NCI-H1436 (cell line): ENCODE measurements at regions not wholly inside any gene's neighbourhood (a gene's known extent, or its start where the extent isn't known, plus 50 kb on each side); places are given as distances from the start of the nearest gene placed in this dataset.

Experiments
- DNase-seq: peaks from one replicate; lab custom pipeline; 2025; lab: John Stamatoyannopoulos, UW

- no peak for DNase-seq
These were observed 191.8 kb downstream of the TOMM20 start for GRCh38 chr1:234936612-234937389.

- DNase-seq = no peak
These were observed 194.0 kb downstream of the TOMM20 start for GRCh38 chr1:234934611-234935033.

GRCh38 chr1:234933475-234933874 is 195.2 kb downstream of the TOMM20 start:
- no peak for DNase-seq

- DNase-seq = no peak
These were observed 195.9 kb downstream of the TOMM20 start for GRCh38 chr1:234932511-234933430.

GRCh38 chr1:234932106-234932505 is 196.5 kb downstream of the TOMM20 start:
- no peak for DNase-seq

- DNase-seq = no peak
These were observed 197.1 kb downstream of the TOMM20 start for GRCh38 chr1:234931404-234931973.

GRCh38 chr1:234929369-234929768 is 199.3 kb downstream of the TOMM20 start:
- no peak for DNase-seq

GRCh38 chr1:234928642-234929041 is 200.0 kb downstream of the TOMM20 start:
- no peak for DNase-seq

- no peak for DNase-seq
These were observed 200.5 kb downstream of the TOMM20 start for GRCh38 chr1:234927971-234928640.

GRCh38 chr1:234927312-234927970 is 201.2 kb downstream of the TOMM20 start:
- no peak for DNase-seq

GRCh38 chr1:234926559-234927311 is 201.9 kb downstream of the TOMM20 start:
- DNase-seq = no peak

- DNase-seq = no peak
These were observed 202.4 kb downstream of the TOMM20 start for GRCh38 chr1:234926264-234926558.

- no peak for DNase-seq
These were observed 203.0 kb downstream of the TOMM20 start for GRCh38 chr1:234925440-234926263.

- DNase-seq = no peak
These were observed 203.9 kb downstream of the TOMM20 start for GRCh38 chr1:234924450-234925355.

GRCh38 chr1:234923626-234924025 is 205.0 kb downstream of the TOMM20 start:
- no peak for DNase-seq

GRCh38 chr1:234922987-234923386 is 205.7 kb downstream of the TOMM20 start:
- DNase-seq = no peak

- DNase-seq = no peak
These were observed 207.2 kb downstream of the TOMM20 start for GRCh38 chr1:234921266-234922062.

GRCh38 chr1:234920843-234921140 is 207.8 kb downstream of the TOMM20 start:
- no peak for DNase-seq
